HG02840 (cell line): ENCODE measurements at regions not wholly inside any gene's neighbourhood (a gene's known extent, or its start where the extent isn't known, plus 50 kb on each side); places are given as distances from the start of the nearest gene placed in this dataset.

Experiments used
- ATAC-seq: cut with Tn5 transposase; IDR thresholded peaks from one replicate; pipeline ENCODE4 v1.9.1; 2021; ENCODE audit warnings: mild to moderate bottlenecking, moderate library complexity, moderate number of reproducible peaks; ENCODE audit not compliant: unreplicated experiment, low FRiP score

DNA sequence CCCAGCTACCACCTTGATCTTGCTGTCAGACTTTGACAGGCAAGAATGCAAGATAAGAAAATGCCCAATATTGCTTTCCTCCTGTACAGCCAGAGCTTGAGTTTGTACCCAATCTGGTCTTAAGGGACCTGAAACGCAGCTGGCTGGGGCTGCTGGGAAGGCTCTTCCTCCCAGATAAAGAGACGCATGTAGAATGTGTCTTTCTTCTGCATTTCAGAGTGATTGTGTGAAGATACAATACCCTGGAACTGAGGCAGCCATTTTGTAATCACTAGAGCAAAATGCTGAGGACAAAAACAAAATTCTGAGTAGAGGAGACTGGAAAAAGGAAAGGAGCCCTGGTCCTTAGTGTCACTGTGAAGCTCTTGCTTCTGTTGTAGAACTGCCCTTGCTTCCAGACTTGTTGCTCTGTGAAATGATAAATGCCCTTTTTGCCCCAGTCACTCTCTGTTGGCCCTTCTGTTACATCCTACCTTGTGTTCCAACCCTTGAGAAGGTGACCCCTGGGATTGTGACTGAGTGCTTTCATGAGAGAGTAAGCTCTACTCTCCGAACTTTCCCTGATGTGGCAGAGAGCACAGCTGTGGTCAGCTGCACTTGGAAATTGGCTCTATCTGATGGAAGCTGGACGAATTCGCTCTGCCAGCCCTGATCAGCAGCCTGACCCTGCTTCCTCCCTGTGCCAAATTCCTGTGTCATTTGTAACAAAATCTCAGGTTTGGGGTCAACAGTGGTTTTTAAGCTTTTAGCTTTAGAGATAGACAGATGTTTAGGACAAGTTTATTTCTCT, 137.4 kb upstream of the RBMS1 start:
- no peak for ATAC-seq

DNA sequence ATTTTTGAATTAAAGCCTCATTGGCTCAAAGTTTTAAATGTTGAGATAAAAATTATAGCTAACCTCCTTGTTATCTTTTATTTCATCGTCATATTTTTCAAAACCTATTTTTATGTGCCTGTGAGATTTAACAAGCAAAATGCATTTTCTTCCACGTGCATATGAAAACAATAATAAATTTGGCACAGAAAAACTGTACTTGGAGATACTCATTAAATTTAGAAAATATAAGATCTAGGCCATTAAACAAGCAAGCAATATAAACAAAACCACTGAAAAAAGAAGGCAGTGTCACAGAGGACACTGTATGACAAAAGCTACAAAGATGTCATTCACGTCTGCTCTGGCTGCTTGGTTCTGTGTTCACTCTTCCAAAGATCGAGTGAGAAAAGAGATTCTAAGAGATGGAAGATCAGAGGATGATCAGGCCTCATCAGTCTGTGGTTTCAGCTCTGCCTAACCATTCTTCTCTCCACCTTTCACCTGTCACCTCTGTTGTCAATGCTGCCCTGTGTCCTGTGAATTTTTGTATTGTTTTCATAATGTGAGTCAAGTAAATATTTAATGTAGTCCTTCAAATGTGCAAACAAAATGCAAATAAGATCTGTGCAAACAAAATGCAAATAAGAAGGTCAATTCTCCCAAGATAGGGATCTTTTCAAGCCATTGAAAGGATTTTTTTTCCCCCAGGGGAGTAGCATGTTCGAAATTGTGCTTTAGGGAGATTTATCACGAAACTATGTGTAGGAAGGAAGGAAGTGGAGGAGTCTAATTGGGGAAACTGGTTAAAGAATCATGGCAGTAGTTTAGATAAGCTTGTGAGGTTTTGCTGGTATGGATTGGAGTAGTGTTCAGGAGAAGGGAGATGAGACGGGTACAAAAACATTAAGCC, 138.7 kb upstream of the RBMS1 start:
- no peak for ATAC-seq

DNA sequence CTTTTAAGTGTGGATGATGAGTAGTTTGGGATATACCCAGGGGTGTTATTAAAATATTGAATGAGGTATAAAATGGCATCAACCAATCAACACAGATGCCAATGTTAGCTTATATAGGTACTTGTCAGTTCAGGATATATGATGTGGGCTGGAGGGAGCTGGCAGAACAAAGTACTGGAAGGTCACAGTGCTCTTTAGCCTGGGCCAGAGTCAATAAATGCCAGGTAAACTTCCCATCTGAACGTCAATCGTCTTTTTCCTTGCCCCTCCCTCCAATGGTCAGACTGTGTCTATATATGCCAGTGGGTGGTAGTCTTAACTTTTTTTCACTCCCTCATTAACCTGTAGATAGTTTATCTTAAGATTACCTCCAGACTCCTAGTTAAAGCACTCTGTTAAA, 140.8 kb upstream of the RBMS1 start:
- no peak for ATAC-seq

- no peak for ATAC-seq
Measured at GRCh38 chr2:160635488-160635887, 141.9 kb upstream of the RBMS1 start.

- ATAC-seq: no peak
Measured at GRCh38 chr2:160639472-160639871, 145.9 kb upstream of the RBMS1 start.

DNA sequence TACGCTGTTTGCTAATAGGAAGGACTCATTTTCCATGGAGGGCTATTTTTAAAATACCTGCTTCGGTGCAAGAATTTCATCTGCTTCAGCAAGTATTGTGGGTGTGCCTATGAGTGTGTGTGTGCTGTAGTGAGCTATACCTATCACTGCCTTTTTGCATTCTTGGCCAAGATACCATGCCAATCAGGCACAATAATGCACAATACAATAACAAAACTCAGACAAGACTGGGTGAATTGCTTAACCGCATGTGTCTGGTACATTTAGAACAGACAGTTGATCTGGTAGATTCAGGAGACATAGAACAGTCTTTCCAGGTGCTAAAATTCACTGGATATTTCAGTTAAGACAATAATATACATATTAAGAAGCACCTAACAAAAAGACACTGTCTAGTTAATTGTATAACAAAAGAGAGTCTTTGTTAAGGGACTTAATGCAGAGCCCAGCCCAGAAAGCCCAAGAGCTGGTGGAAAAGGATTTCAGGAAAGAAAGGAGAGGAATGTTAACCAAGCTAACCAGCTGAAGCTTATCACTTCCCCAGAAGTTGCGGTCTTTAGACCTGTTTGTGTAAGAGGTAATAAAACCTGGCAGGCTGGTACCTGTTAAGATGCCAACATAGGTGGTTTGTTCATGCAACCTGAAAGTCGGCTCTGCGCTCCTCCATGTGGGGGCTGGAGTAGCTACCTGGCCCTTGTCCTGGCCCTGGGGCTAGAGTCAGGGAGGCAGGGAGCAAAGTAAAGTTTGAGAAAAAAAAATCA, 153.3 kb upstream of the RBMS1 start:
- ATAC-seq: no peak

- no peak for ATAC-seq
Measured at GRCh38 chr2:160647967-160648685, 154.5 kb upstream of the RBMS1 start.

DNA sequence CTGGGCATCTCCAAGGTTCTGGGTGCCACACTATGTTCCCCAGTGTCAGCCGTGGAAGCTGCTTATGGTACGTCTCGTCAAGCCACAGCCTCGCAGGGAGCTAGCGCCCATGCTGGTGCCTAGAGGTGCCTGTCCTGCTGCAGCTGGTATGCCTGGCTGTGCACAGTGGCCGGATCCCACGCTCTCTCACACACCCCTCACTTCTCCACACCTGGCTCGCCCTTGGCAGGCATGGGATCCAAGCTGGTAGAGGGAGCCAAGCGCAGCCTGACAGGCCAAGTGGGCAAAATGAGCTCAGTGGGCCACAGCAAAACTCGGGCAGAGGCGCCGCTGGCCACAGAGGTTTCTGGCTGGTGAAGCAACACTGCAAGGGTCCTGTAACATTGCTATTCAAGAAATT, 156.1 kb upstream of the RBMS1 start:
- no peak for ATAC-seq

DNA sequence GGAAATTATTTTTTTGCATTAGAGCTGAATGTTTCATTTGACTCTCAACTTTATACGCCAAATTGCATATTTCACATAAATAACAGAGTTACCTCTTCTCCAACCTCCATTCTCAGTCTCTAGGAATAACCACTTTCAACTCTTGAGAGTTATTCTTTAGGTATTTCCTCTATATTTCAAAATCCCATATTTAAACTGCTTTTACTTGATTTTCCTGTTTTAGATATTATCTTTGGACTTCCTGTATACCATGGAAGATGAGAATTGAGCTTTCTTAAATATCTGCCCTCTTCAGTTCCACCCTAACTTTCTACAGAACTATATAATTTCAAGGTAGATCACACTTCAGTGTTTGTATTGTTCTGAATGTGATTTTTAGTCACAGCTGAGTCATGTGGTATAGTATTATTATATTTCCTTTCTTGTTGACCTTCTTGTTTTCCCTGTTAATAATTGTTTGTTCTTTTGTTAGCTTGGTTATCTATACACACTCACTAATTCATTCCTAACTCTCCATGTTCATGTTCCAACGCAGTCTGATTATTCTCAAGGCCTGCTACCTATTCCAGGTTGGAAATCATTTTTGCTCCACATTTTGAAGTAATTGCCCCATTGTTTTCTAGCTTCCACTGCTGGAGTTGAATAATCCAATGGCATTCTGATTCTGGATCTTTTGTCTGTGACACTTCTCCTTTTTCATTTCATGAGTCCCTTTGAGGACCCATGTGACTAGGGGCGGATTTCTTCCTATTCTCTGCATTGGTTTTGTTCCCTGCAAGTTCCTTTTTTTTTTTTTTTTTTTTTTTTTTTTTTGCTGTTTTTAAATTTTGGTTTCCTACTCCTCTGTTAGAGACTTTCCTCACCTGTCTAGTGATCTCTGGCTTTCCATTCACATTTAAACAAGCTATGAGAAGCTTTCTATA, 156.8 kb upstream of the RBMS1 start:
- no peak for ATAC-seq

DNA sequence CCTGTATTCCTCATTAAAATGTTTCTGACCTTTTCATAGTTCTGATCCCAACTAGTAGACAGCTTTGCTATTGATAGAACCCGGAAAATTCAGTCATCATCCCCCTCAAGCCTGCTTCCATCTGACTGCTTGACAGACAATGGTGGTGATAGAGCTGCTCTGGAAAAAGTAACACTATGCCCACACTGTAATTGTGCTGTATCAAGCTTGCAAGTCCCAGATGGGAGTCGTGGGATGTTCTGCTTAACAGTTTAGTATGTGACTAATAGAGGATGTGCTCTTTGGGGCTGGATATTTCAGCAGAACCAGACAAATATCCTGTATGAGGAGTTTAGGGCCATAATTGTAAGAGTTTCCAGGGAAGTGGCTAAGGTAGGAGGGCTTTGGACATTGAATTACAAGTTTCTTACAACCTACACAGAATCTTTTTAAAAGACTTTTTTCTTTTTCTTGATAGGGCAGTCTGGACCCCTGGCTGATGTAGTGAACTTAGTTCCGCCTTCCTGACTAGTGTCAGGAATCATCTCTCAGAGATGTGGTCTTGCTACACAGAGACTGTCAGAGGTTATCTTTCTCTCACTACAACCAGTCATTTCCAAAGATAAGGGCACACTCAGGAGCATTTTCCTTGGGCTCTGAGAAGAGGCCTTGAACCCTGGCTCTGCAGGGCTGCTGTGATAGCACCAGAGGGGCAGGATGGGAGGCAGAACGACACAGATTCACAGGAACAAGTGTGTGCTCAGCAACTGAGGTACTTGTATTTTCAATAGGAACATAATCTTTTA, 158.0 kb upstream of the RBMS1 start:
- ATAC-seq: no peak

- no peak for ATAC-seq
Measured at GRCh38 chr2:160652236-160652635, 158.6 kb upstream of the RBMS1 start.

GRCh38 chr2:160657196-160657595, 163.6 kb upstream of the RBMS1 start:
- no peak for ATAC-seq

DNA sequence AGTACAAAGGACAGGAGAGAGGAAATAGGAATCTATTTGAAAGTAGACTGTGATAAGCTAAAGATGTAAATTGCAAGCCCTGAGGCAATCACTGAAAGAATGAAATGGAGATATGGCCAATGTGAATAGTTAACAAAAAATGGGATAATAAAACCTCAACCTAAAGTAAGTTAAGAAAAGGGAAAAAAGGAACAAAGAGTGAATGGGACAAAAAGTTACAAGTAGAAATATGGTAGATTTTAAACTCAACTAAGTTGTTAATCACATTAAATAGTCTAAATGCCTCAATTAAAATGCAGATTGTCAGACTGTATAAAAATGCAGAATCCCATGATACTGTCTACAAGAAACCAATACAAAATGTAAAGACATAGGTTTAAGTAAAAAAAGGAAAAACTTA, 165.2 kb upstream of the RBMS1 start:
- no peak for ATAC-seq

DNA sequence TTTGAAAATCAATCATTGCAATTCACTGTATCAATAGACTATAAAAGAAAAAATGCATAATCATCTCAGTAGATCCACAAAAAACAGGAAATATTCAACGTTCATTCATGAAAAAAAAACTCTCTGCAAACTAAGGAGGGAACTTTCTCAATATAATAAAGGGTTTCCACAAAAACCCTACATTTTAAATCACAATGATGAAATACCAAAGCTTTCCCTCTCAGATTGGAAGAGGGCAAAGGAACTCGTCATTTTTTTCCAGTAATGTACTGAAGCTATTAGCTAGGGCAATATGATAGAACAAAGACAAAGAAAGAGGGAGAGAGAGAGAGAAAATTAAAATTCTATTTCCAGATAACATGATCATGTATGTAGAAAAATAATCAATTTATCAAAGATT, 167.1 kb upstream of the RBMS1 start:
- ATAC-seq: no peak

DNA sequence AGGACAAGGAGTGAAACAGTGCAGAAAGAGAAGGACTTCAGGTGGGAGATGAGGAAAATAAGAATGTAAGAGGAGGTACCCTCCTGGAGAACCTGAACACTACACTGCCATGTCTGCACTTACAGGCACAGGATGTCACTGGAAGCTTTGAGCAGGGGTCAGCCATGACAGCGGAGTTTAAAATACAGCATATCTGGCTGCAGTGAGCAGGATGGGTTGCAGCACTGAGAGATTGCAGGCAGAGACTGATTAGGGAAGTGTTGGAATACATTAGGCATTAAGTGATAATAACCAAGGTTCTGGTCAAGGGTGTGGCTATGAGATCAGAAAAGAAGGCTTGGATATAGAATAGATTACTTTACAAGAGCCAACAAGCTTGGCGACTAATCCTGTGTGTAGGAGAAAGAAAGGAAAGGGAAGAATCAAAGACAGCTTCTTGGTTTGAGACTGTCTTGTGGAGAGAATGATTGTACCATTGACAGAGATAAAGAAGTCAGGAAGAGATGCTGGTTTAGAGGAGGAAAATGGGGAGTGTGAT, 171.1 kb upstream of the RBMS1 start:
- ATAC-seq: no peak

DNA sequence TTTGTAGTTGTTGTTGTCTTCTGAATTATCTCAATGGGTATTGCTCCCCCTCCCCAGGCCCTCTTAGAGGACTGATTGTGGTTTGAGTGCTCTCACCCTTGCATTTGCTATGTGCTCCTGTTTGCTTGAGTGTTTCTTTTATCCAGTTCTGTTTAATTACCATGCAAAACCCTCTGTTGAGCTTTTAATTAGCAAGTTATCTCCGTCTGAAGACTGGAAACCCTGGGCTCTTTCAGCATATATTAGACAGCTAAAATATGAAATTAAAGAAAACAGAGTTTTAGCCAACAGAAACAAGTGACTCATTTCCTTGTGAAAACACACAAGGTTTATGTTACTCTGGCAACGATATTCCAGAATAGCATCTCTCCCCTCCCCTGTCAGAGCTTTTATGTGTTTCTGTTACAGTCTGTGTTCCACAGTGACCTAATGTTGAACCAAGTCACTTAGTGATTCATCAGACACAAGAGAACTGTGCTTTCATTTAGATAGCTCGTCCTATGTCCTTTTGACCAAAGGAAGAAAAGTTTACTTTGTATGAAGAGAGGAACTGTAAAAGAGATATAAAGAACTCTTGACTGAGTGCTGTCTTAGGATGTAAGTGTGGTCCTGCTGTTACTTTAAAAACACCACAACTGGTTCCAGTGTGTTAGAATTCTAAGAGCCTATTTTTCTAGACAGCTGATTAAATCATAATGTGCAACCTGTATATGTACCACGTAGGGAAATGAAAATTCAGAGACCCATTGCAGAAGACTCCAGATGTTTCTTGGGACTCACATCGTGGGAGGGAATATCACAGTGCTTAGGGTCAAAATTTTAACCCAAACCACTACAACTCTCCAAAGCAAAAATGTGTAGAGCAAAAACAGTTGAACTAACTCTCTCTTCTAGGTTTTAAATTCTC, 172.8 kb upstream of the RBMS1 start:
- no peak for ATAC-seq

DNA sequence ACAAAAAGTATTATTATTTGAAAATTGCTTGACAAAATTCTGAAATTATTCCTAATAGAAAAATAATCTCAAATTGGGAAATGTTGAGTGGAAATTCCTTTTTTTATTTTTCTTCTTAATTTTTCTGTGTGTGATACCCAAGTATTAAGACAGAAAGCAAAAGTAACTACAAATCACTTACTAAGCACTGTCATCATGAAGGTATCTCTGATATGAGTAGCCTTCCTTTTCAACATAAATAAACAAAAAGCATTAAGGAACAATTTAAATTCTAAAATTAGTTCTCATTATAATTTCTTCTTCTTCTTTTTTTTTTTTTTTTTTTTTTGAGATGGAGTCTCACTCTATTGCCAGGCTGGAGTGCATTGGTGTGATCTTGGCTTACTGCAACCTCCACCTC, 174.2 kb upstream of the RBMS1 start:
- ATAC-seq: no peak
